ENCODE measurements at regions not wholly inside any gene's neighbourhood (a gene's known extent, or its start where the extent isn't known, plus 50 kb on each side); places are given as distances from the start of the nearest gene placed in this dataset.

DNA sequence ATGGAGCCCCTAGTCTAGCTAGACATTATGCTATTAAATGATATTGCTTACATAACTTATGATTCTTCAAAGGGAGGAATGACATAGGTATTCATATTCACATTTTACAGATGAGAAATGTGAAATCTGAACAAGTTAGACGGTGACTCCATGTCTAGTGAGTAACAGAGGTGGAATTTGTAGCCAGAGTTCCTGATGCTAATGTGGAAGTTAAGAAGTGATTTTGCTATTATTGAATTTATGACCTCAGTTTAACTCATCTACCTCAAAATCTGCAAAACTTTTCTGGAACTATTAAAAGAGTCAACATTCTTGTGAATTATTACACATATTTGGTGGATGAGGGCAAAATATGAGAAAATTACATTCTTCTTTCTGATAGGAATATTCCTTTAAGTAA lies 347.6 kb upstream of the MMS22L start:
- Histone ChIP-seq H3K36me3 (ENCODE audit: insufficient read depth, insufficient read length, low read length) (no peaks in the 10 kb centered on the region), H3K4me3 (ENCODE audit: insufficient read length, low read depth) (no peak overlapping the region), H3K9ac (ENCODE audit: insufficient read length, low read depth) (no peak overlapping the region), H3K27me3 (ENCODE audit: insufficient read depth, insufficient read length) (no peaks in the 10 kb centered on the region), H3K4me1 (ENCODE audit: insufficient read depth, insufficient read length) (no peaks in the 10 kb centered on the region), H3K9me3 (ENCODE audit: insufficient read depth, low read length) (no peaks in the 10 kb centered on the region)
- DNase-seq (ENCODE audit: low read depth, low spot score): no peak
- TF ChIP-seq ZNF274 (IDR thresholded peaks at IDR 0.05; ENCODE audit: low read depth, low read length): no peak
- TF ChIP-seq SUZ12 (IDR thresholded peaks at IDR 0.05; ENCODE audit: extremely low read depth, insufficient read depth, insufficient read length): no peak
- no peak for TF ChIP-seq YY1 (IDR thresholded peaks at IDR 0.05; ENCODE audit: insufficient read depth, insufficient read length)

- no peak for DNase-seq (ENCODE audit: low read depth, low spot score)
- H3K9me3 ChIP-seq (ENCODE audit: insufficient read depth, low read length): no peaks in the 10 kb centered on the region
- no peak overlapping the region for H3K9ac ChIP-seq (ENCODE audit: insufficient read length, low read depth)
- no peak overlapping the region for H3K4me3 ChIP-seq (ENCODE audit: insufficient read length, low read depth)
- TF ChIP-seq ZNF274 (IDR thresholded peaks at IDR 0.05; ENCODE audit: low read depth, low read length): no peak
- no peaks in the 10 kb centered on the region for H3K4me1 ChIP-seq (ENCODE audit: insufficient read depth, insufficient read length)
- no peaks in the 10 kb centered on the region for H3K27me3 ChIP-seq (ENCODE audit: insufficient read depth, insufficient read length)
- H3K36me3 ChIP-seq (ENCODE audit: insufficient read depth, insufficient read length, low read length): no peaks in the 10 kb centered on the region
Observed at GRCh38 chr6:97632341-97632740, 349.3 kb upstream of the MMS22L start.

DNA sequence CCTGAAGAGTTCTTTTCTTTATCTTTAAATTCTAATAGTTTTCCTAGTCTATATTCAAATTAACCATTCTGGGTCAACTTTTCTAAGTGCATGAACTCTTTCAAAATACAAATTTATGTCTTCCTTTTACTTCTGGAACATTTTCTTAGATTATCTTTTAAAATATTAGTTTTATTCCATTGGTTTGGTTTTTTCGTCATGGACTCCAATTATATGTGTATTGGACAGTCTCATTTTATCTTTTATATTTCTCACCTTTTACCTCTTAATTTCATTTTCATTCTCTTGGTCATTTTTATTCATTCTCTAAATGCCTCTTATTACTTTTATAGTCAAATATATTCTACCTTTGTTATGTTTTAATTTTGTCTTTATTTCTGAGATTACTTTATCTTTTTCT lies 356.7 kb upstream of the MMS22L start:
- H3K27me3 ChIP-seq (ENCODE audit: insufficient read depth, insufficient read length): no peaks in the 10 kb centered on the region
- H3K4me1 ChIP-seq (ENCODE audit: insufficient read depth, insufficient read length): no peaks in the 10 kb centered on the region
- TF ChIP-seq SUZ12 (IDR thresholded peaks at IDR 0.05; ENCODE audit: extremely low read depth, insufficient read depth, insufficient read length) (no peak), YY1 (IDR thresholded peaks at IDR 0.05; ENCODE audit: insufficient read depth, insufficient read length) (no peak), ZNF274 (IDR thresholded peaks at IDR 0.05; ENCODE audit: low read depth, low read length) (no peak)
- no peak overlapping the region for H3K9ac ChIP-seq (ENCODE audit: insufficient read length, low read depth)
- no peaks in the 10 kb centered on the region for H3K36me3 ChIP-seq (ENCODE audit: insufficient read depth, insufficient read length, low read length)
- no peaks in the 10 kb centered on the region for H3K9me3 ChIP-seq (ENCODE audit: insufficient read depth, low read length)
- no peak for DNase-seq (ENCODE audit: low read depth, low spot score)
- H3K4me3 ChIP-seq (ENCODE audit: insufficient read length, low read depth): no peak overlapping the region

GRCh38 chr6:97644353-97644752 lies 361.3 kb upstream of the MMS22L start:
- DNase-seq (ENCODE audit: low read depth, low spot score): no peak
- Histone ChIP-seq H3K4me3 (ENCODE audit: insufficient read length, low read depth) (no peak overlapping the region), H3K9me3 (ENCODE audit: insufficient read depth, low read length) (no peaks in the 10 kb centered on the region), H3K27me3 (ENCODE audit: insufficient read depth, insufficient read length) (no peaks in the 10 kb centered on the region), H3K9ac (ENCODE audit: insufficient read length, low read depth) (no peak overlapping the region), H3K36me3 (ENCODE audit: insufficient read depth, insufficient read length, low read length) (no peaks in the 10 kb centered on the region), H3K4me1 (ENCODE audit: insufficient read depth, insufficient read length) (no peaks in the 10 kb centered on the region)
- TF ChIP-seq YY1 (IDR thresholded peaks at IDR 0.05; ENCODE audit: insufficient read depth, insufficient read length) (no peak), SUZ12 (IDR thresholded peaks at IDR 0.05; ENCODE audit: extremely low read depth, insufficient read depth, insufficient read length) (no peak), ZNF274 (IDR thresholded peaks at IDR 0.05; ENCODE audit: low read depth, low read length) (no peak)

- no peaks in the 10 kb centered on the region for H3K27me3 ChIP-seq (ENCODE audit: insufficient read depth, insufficient read length)
- H3K9me3 ChIP-seq (ENCODE audit: insufficient read depth, low read length): no peaks in the 10 kb centered on the region
- no peak overlapping the region for H3K9ac ChIP-seq (ENCODE audit: insufficient read length, low read depth)
- no peaks in the 10 kb centered on the region for H3K4me1 ChIP-seq (ENCODE audit: insufficient read depth, insufficient read length)
- DNase-seq (ENCODE audit: low read depth, low spot score): no peak
- no peak overlapping the region for H3K4me3 ChIP-seq (ENCODE audit: insufficient read length, low read depth)
- no peak for TF ChIP-seq YY1 (IDR thresholded peaks at IDR 0.05; ENCODE audit: insufficient read depth, insufficient read length)
- no peak for TF ChIP-seq ZNF274 (IDR thresholded peaks at IDR 0.05; ENCODE audit: low read depth, low read length)
- TF ChIP-seq SUZ12 (IDR thresholded peaks at IDR 0.05; ENCODE audit: extremely low read depth, insufficient read depth, insufficient read length): no peak
- H3K36me3 ChIP-seq (ENCODE audit: insufficient read depth, insufficient read length, low read length): no peaks in the 10 kb centered on the region
Observed at GRCh38 chr6:97645757-97646156, 362.7 kb upstream of the MMS22L start.

- no peaks in the 10 kb centered on the region for H3K36me3 ChIP-seq (ENCODE audit: insufficient read depth, insufficient read length, low read length)
- no peaks in the 10 kb centered on the region for H3K27me3 ChIP-seq (ENCODE audit: insufficient read depth, insufficient read length)
- no peak overlapping the region for H3K4me3 ChIP-seq (ENCODE audit: insufficient read length, low read depth)
- no peak overlapping the region for H3K9ac ChIP-seq (ENCODE audit: insufficient read length, low read depth)
- TF ChIP-seq ZNF274 (IDR thresholded peaks at IDR 0.05; ENCODE audit: low read depth, low read length): no peak
- no peak for TF ChIP-seq YY1 (IDR thresholded peaks at IDR 0.05; ENCODE audit: insufficient read depth, insufficient read length)
- no peak for TF ChIP-seq SUZ12 (IDR thresholded peaks at IDR 0.05; ENCODE audit: extremely low read depth, insufficient read depth, insufficient read length)
- no peak for DNase-seq (ENCODE audit: low read depth, low spot score)
- H3K9me3 ChIP-seq (ENCODE audit: insufficient read depth, low read length): no peaks in the 10 kb centered on the region
- H3K4me1 ChIP-seq (ENCODE audit: insufficient read depth, insufficient read length): no peaks in the 10 kb centered on the region
Observed at GRCh38 chr6:97653076-97653475, 370.1 kb upstream of the MMS22L start.

DNA sequence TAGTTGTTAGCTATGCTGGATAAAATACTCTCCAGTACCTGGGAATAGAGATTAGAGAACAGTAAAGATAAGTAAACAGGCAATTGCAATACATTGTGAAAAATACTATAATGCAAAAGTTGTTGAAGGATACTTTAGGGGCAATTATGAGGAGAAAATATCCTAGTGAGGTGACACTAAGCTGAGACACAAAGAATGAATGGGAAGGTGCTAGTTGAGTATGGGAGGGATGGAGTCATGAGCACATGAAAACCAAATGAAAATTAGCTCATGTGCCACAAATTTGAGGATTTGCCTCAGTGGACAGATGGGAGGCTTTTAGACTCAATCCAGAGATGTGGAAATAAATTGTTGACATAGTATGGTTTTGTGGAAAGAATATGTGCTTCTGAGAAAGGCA lies 370.5 kb upstream of the MMS22L start:
- no peak overlapping the region for H3K9ac ChIP-seq (ENCODE audit: insufficient read length, low read depth)
- no peaks in the 10 kb centered on the region for H3K36me3 ChIP-seq (ENCODE audit: insufficient read depth, insufficient read length, low read length)
- DNase-seq (ENCODE audit: low read depth, low spot score): no peak
- TF ChIP-seq ZNF274 (IDR thresholded peaks at IDR 0.05; ENCODE audit: low read depth, low read length): no peak
- no peak for TF ChIP-seq YY1 (IDR thresholded peaks at IDR 0.05; ENCODE audit: insufficient read depth, insufficient read length)
- TF ChIP-seq SUZ12 (IDR thresholded peaks at IDR 0.05; ENCODE audit: extremely low read depth, insufficient read depth, insufficient read length): no peak
- H3K4me1 ChIP-seq (ENCODE audit: insufficient read depth, insufficient read length): no peaks in the 10 kb centered on the region
- no peaks in the 10 kb centered on the region for H3K9me3 ChIP-seq (ENCODE audit: insufficient read depth, low read length)
- no peak overlapping the region for H3K4me3 ChIP-seq (ENCODE audit: insufficient read length, low read depth)
- H3K27me3 ChIP-seq (ENCODE audit: insufficient read depth, insufficient read length): no peaks in the 10 kb centered on the region

DNA sequence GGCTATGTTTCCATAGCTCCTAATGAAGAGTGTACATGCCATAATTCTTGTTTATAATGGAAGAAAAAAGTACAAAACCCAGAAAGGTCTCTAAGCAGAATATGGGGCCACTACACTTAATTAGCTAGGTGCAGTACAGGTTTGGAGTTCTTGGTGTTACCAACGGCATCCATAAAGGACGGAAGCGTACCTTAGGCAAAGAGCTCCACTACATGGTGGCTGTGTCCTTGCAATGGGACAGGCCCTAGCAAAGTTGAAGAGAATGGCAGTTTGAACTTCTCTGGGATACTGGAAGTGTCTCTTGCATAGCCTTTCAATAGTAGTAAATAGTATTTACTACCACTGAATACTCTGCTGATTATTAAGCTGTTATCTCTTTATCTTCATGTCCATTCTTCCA lies 371.7 kb upstream of the MMS22L start:
- no peak overlapping the region for H3K4me3 ChIP-seq (ENCODE audit: insufficient read length, low read depth)
- no peaks in the 10 kb centered on the region for H3K4me1 ChIP-seq (ENCODE audit: insufficient read depth, insufficient read length)
- H3K9me3 ChIP-seq (ENCODE audit: insufficient read depth, low read length): no peaks in the 10 kb centered on the region
- DNase-seq (ENCODE audit: low read depth, low spot score): no peak
- no peaks in the 10 kb centered on the region for H3K36me3 ChIP-seq (ENCODE audit: insufficient read depth, insufficient read length, low read length)
- H3K9ac ChIP-seq (ENCODE audit: insufficient read length, low read depth): no peak overlapping the region
- TF ChIP-seq YY1 (IDR thresholded peaks at IDR 0.05; ENCODE audit: insufficient read depth, insufficient read length): no peak
- TF ChIP-seq ZNF274 (IDR thresholded peaks at IDR 0.05; ENCODE audit: low read depth, low read length): no peak
- no peaks in the 10 kb centered on the region for H3K27me3 ChIP-seq (ENCODE audit: insufficient read depth, insufficient read length)
